GM21381 (cell line): ENCODE measurements at regions not wholly inside any gene's neighbourhood (a gene's known extent, or its start where the extent isn't known, plus 50 kb on each side); places are given as distances from the start of the nearest gene placed in this dataset.
"Not testable (repeated sequence)": the region's sequence is repeated elsewhere in the genome, so short reads cannot be mapped to it uniquely, and the experiment has no call there.

Experiments used
- ATAC-seq: cut with Tn5 transposase; IDR thresholded peaks from one replicate; pipeline ENCODE4 v1.9.1; 2021; ENCODE audit warnings: mild to moderate bottlenecking, moderate library complexity; ENCODE audit not compliant: unreplicated experiment

GRCh38 chr2:191476901-191477300 lies 201.0 kb upstream of the NABP1 start:
- no peak for ATAC-seq

GRCh38 chr2:191478799-191479679 lies 198.9 kb upstream of the NABP1 start:
- no peak for ATAC-seq

- peak; percentile 82 for ATAC-seq
These were observed 198.3 kb upstream of the NABP1 start for GRCh38 chr2:191479680-191480023.

- no peak for ATAC-seq
These were observed 196.4 kb upstream of the NABP1 start for GRCh38 chr2:191481305-191482070.

GRCh38 chr2:191483117-191483516 lies 194.8 kb upstream of the NABP1 start:
- ATAC-seq: no peak

GRCh38 chr2:191486584-191487320 lies 191.2 kb upstream of the NABP1 start:
- ATAC-seq: no peak

GRCh38 chr2:191488135-191488534 lies 189.8 kb upstream of the NABP1 start:
- ATAC-seq: no peak

GRCh38 chr2:191489177-191489576 lies 188.8 kb upstream of the NABP1 start:
- ATAC-seq: no peak

GRCh38 chr2:191496838-191497237 lies 181.1 kb upstream of the NABP1 start:
- ATAC-seq: no peak

GRCh38 chr2:191497822-191498221 lies 180.1 kb upstream of the NABP1 start:
- no peak for ATAC-seq

GRCh38 chr2:191499050-191499449 lies 178.9 kb upstream of the NABP1 start:
- ATAC-seq: no peak

GRCh38 chr2:191499874-191500565 lies 177.9 kb upstream of the NABP1 start:
- no peak for ATAC-seq

- no peak for ATAC-seq
These were observed 177.4 kb upstream of the NABP1 start for GRCh38 chr2:191500566-191500883.

- no peak for ATAC-seq
These were observed 176.9 kb upstream of the NABP1 start for GRCh38 chr2:191500884-191501560.

GRCh38 chr2:191501561-191502168 lies 176.3 kb upstream of the NABP1 start:
- no peak for ATAC-seq

- no peak for ATAC-seq
These were observed 171.4 kb upstream of the NABP1 start for GRCh38 chr2:191506515-191506914.

GRCh38 chr2:191507252-191507853 lies 170.6 kb upstream of the NABP1 start:
- not testable (repeated sequence) for ATAC-seq

- no peak for ATAC-seq
These were observed 169.2 kb upstream of the NABP1 start for GRCh38 chr2:191508738-191509137.

- no peak for ATAC-seq
These were observed 165.6 kb upstream of the NABP1 start for GRCh38 chr2:191512216-191512835.
